OCI-M1 (cell line): ENCODE measurements at regions not wholly inside any gene's neighbourhood (a gene's known extent, or its start where the extent isn't known, plus 50 kb on each side); places are given as distances from the start of the nearest gene placed in this dataset.
"Not testable (repeated sequence)": the region's sequence is repeated elsewhere in the genome, so short reads cannot be mapped to it uniquely, and the experiment has no call there.

Source experiments
- DNase-seq: peaks from one replicate; lab custom pipeline; 2025; lab: John Stamatoyannopoulos, UW

DNA sequence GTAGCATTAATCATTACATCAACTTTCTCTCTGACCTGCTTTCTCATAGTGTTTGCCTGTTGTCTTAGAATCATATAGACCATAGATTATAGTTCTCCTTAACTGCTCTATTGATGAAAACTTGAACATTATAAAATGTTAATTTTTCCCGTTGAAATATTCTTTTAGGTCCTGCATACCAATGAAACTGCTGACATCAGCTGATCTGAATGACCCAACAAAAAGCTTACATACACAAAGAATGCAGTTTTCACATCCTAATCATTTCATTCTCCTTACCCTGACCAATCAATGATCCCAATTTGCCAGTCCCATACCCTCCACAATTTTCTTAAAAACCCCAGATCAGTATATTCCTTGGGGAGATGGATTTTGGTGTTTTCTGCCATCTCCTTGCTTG, 302.9 kb upstream of the MBL2 start:
- no peak for DNase-seq

DNA sequence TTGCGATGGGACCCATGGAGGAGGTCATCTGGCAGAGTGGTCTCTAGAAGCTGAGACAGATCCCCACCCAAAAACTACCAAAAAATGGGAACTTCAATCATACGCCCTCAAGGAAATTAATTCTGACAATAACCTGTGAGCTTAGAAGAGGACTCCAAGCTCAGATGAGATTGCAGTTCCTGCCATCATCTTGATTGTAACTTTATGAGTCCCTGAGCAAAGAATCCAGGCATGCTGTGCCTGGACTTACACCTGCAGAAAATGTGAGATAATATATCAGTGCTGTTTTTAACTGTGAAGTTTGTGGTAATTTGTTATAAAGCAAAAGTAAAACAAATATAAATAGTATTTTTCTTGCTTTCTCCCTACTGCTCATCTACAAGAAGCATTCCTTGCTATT, 299.6 kb upstream of the MBL2 start:
- DNase-seq: no peak

- no peak for DNase-seq
These were observed 299.0 kb upstream of the MBL2 start for GRCh38 chr10:53071505-53072125.

DNA sequence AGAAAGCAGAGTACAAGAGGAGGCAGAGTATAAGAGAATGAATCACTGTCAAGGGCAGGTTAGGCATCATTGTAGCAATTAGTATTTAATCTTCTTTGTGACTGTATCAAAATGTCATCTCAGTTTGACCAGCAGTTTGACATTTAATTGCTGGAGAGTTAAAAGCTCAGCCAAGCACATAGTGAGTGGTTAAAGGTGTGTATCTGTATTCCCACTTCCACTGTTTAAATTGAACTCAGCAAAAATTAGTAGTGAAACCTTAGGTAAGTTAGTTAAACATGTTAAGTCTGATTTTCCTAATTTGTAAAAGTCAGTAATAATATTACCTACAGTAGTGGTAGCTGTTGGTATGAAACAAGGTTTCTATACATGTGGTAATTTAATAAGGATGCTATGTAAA, 296.4 kb upstream of the MBL2 start:
- DNase-seq: no peak

GRCh38 chr10:53064614-53065013, 292.0 kb upstream of the MBL2 start:
- DNase-seq: peak; percentile 16

GRCh38 chr10:53063805-53064204, 291.2 kb upstream of the MBL2 start:
- DNase-seq: no peak

DNA sequence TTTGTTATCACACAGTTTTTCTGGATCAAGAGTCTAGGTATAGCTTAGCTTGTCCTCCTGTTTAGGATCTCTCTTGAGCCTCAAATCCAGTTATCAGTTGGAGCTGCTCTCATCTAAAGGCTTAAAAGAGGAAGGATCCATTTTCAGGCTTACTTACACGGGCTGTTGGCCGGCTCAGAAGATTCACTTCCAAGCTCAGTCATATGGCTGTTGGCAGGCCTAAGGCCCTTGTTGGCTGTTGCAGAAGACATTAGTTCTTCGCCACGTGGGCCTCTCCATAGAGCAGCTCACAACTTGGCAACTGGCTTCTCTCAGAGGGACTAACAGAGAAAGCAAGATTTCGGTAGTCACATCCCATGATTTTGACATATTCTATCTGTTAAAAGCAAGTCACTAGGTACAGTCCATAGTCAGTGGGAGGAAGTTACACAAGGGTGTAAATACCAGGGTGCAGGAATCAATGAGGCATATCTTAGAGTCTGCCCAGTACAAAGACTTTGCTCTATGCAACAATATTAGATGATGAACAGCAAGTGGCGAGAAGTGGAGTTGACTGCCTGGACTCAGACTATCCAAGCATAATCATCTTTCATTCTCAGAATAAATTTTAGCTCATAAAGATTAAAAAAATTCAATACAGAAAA, 280.1 kb upstream of the MBL2 start:
- DNase-seq: peak; percentile 57

GRCh38 chr10:53045315-53045714, 272.7 kb upstream of the MBL2 start:
- no peak for DNase-seq

DNA sequence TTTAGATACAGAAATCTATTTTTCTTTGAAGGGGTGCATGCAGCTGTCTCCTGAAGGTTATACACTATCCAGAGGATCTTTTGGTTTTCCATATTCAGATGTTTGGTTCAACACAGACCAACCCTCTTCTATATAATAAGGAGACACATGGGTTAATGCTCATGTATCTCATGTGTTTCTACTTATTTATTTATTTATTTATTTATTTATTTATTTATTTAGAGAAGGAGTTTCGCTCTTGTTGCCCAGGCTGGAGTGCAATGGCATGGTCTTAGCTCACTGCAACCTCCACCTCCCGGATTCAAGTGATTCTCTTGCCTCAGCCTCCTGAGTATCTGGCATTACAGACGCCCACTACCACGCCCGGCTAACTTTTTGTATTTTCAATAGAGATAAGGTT, 263.2 kb upstream of the MBL2 start:
- not testable (repeated sequence) for DNase-seq

- DNase-seq: no peak
These were observed 260.8 kb upstream of the MBL2 start for GRCh38 chr10:53033396-53033795.

DNA sequence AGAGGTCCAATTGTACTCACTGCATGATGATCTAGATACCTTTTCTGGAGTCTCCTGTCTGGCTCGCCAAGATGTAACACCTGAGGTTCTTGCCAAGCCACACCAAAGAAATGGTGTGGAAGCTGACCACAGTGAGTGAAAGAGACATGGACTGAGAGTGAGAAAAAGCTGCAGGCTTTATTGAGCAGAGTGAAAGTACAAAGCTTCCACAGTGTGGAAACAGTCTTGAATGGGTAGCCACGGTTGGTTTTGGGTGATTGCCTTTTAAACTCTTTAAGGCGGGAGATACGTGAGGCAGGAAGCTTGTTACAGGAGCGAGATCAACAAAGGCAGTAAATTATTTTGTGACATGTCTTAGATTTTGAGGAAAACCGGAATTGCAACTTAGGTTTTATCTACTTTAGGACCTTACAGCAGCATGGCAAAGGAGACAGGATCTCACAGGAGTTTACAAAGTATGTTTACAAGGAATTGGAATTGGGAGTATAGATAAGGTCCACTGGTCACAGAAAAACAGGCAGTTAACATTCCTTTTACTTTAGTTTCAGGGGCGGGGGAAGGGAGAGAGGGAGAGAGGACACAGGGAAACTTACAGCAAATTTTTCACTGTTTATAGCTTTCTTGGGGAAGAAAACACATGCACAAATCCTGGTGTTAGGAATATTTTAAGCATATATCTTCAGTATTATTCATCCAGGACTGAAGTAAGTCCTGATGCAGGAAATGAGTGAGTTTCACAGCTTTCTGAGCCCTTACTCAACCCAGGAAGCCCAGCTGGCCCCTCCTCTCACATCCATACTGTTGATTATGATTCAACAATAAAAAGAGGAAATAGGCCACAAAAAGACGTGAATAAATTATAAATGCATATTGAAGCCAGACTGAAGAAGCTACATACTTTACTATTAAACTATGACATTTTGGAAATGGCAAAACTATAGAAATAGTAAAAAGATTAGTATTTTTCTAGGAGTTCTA, 257.6 kb upstream of the MBL2 start:
- peak; percentile 89 for DNase-seq

GRCh38 chr10:53029449-53029848, 256.9 kb upstream of the MBL2 start:
- no peak for DNase-seq

- DNase-seq: peak; percentile 39
These were observed 253.2 kb upstream of the MBL2 start for GRCh38 chr10:53025765-53026164.

GRCh38 chr10:53025172-53025711, 252.7 kb upstream of the MBL2 start:
- peak; percentile 87 for DNase-seq

- no peak for DNase-seq
These were observed 250.8 kb upstream of the MBL2 start for GRCh38 chr10:53023411-53023810.

GRCh38 chr10:53022611-53023088, 250.1 kb upstream of the MBL2 start:
- DNase-seq: no peak

DNA sequence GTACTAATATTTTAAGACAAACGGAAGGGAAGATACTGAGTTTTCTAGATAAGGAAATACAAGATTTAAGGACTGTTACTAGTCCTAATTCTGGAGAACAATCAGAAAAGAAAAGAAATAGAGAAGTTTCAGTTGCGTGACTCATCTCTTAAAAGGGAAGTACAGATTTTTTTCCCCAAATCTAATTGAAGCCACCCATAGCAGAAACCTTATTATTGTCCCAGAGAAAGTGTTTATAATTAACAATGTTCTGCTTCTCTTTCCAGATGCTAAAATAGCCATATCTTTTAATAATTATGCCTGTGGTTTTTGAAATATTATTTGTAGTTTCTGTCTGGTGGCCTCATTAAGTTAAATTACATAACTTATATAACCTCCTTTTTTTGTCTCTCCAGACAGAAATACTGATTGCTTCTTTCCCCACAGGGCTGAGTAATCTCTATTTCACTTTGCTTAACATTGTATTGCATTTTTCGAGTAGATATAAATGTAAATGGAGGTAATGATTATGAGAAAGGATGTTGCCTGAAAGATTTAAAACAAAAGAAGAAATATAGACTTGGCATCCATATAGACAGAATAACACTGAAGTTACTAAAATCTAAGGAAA, 240.7 kb upstream of the MBL2 start:
- peak; percentile 80 for DNase-seq

DNA sequence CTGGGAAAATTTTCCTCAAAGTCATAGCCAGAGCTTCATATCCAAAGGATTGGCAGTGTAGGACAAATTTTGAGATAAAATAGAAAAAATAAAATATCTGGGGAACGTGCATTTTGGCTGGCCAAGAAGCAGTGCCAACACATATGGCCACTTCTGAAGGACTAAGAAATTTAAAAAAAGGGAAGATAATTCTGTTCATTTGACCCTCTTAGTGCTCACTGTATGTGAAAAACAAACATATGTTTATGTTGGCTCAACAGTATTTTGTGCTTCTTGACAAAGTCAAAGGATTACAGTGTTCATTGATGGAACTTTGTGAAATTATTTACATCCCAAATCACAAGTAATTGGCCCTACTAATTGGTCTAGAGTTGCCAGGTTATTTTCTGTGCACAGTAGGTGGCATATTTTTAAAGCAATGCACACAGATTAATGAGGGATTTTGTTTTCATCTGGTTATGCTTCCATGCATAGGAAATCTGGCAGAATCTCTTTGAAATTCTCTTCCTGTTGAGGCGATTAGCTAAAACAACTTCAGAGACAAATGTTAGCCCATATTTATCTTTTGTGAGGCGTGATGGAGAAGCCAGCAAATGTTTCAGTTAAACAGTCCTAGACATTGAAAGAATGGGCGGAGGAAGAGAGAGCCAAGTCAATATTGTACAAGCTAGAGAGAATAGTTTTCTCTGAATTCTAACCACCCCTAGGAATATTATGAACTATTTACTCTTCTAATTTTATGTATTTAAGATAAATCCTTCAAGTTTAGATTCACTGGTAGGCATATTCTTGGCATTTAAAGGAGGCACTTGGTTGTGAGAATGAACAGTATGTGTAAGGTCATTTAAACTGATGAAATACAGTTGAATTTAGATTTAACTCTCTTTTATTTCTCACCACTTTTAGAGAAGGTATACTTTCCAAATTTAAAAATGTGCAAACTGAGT, 237.7 kb upstream of the MBL2 start:
- no peak for DNase-seq

DNA sequence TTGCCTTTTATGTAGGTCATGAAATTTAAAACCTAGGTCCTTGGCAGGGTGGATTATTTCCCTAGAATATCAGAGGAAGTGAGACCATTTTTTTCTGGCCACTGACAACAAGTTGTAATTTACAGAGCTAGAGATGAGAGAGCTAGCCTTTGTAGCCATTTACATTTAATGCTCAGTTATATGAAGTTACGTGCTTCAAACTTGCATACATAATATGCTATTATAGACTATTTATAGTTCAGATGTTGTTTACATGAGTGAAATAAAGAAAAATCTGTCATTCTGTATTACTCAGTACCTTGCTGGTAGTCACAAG, 234.9 kb upstream of the MBL2 start:
- peak; percentile 53 for DNase-seq

GRCh38 chr10:53006663-53007526, 234.3 kb upstream of the MBL2 start:
- DNase-seq: peak; percentile 53
